NCI-H510A treated with DMSO at 0.1 percent for 48 hours (cell line): ENCODE measurements at regions not wholly inside any gene's neighbourhood (a gene's known extent, or its start where the extent isn't known, plus 50 kb on each side); places are given as distances from the start of the nearest gene placed in this dataset.

Experiments
- DNase-seq: peaks from one replicate; lab custom pipeline; 2025; lab: John Stamatoyannopoulos, UW

DNA sequence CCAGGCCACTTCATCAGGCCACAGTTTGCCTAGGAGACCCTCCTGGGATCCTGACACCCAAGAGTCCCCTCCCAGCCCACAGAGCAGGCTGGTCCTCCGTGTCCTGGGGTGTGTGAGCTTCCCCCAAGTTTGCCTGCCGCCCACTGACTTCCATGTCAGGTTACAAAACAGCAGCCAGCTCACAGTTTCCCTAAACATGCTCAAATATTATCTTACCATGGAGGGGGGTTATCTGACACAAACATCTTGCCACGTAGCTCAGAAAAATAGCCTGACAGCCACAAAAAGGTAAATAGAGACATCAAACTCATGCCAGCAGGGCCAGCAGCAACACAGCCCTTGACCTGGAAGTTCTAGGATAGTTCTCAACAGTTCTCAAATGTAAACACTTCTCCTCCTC, 346.5 kb downstream of the TNS1 start:
- no peak for DNase-seq

DNA sequence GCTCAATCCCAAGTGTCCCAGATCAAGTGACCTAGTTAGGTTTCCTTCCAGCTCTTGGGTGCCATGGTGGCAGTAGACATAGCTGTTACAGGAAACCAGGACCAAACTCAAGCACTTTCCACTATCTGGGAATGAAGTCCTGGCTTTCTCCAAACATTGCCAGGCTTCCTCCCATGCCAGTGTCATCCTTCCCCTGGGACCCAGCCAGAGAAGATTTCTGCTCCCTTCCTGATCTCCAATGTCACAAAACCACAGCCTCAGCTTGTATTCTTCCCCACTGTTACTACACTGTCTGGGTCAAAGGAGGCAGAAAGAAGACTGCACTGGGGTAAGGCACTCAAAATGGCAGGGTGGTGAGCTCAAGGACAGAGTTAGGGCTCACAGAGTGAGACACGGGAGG, 347.1 kb downstream of the TNS1 start:
- DNase-seq = no peak

DNA sequence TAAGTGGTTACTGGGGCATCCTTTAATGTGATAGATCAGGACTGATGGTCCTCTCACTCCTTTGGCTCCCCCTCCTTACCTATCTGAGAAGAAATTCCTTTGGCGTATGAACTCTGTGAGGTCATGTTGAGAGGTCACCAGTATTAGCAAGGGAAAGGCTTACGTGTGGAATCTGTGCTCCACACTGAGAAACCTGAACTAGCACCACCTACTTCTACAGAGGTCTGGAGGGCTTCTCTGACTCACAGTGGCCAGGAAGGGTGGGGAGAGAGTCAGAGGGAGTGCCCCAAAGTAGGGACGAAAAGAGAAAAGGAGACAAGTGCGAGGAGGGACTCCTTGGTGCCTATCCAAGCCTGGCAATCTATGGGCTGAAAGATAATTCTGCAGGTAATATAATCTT, 348.6 kb downstream of the TNS1 start:
- DNase-seq = no peak

GRCh38 chr2:217652761-217653639, 349.8 kb downstream of the TNS1 start:
- no peak for DNase-seq

GRCh38 chr2:217650716-217651360, 352.0 kb downstream of the TNS1 start:
- peak; percentile 84 for DNase-seq

- no peak for DNase-seq
Measured at GRCh38 chr2:217650229-217650628, 352.6 kb downstream of the TNS1 start.

GRCh38 chr2:217647925-217648324, 354.9 kb downstream of the TNS1 start:
- no peak for DNase-seq

DNA sequence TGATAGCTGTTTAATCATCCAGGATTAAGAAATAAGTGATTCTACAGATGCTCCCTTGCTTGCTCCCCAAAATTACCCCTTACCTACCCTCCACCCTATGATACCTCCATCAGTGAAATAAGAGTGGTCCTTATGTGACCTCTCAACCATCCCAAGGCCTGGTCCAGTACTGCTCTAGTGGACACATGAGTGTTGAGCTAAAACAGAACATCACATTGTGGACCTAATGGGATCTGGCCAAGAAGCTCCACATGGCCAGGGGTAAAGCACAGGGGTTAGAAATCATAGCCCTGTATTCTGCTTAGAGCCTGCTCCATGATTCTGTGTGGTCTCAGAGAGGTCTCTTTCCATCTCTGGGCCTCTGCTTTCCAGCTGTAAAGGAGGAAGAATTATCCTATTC, 355.6 kb downstream of the TNS1 start:
- no peak for DNase-seq

DNA sequence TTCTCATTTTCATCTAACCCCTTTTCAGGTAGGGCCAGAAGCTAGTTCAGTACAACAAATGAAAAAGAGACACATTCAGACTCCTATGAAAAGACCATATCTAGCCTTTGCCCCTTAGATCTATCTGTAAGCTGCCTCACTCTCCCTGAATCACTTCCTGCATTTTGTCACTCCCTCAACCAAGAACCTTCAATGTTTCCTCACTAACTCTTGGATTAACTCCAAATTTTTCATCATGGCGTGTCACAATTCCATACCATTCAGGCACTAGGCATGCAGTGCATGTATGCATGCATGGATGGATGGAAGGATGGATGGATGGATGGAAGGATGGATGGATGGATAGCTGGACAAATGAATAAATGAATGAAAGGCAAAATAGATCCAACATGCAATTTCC, 356.9 kb downstream of the TNS1 start:
- no peak for DNase-seq

DNA sequence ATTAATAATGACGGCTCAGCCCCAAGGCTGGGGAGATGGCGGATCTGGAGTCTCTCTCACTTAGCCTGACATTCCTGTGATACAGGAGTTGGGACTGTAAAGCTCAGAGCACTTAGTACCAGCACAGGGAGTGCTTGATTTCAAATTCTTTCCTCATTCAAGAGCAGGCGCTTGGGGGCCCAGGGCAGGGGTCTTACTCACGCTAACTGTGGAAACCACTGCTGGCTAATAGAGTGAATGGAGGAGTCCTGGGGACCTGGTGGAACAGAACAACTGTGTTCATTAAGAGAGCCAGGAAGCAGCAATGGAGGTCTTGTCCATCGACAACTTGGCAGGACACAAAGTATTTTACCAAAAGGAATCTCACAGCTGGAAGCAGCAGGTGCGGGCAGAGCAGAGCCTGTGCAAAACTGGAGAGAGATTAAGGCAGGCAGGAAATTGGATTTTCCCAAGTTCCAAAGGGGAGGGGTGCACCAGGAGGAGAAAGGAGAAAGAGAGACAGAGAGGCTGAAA, 358.9 kb downstream of the TNS1 start:
- DNase-seq = no peak

GRCh38 chr2:217642944-217643343, 359.9 kb downstream of the TNS1 start:
- no peak for DNase-seq

- DNase-seq = no peak
Measured at GRCh38 chr2:217641960-217642359, 360.8 kb downstream of the TNS1 start.

DNA sequence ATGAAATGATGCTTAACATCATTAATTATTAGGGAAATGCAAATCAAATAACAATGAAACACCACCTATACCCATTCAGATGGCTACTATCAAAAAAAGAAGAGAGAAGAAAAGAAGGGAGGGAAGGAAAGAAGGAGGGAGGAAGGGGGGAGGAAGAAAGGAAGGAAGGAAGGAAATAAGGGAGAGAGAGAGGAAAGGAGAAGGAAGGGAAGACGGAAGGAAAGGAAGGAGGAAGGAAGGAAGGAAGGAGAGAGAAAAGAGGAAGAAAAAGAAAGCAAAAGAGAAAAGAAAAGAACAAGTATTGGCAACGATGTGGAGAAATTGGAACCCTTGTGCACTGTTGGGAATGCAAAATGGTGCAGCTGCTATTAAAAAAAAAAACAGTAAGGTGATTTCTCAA, 363.3 kb downstream of the TNS1 start:
- DNase-seq = no peak

- DNase-seq = no peak
Measured at GRCh38 chr2:217638533-217638932, 364.3 kb downstream of the TNS1 start.

GRCh38 chr2:217638031-217638430, 364.8 kb downstream of the TNS1 start:
- no peak for DNase-seq

GRCh38 chr2:217636991-217637561, 365.7 kb downstream of the TNS1 start:
- no peak for DNase-seq

DNA sequence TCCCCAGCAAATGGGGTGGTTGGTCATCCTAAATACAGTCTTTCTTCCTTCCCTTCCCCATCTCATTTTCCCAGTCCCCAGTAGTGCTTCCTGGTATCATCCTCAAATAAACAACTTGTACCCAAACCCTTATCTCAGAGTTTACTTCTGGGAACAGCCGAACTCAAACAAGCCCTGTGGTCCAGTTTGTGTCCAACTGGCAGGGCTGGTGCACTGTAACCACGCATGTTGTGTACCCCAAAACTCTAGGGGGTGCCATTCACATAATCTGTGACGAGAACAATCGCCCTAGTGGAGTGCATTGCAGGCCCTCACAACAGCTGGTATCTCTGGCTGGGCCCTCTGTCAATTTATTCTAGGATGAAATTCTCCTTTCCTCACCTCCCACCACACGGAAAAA, 366.2 kb downstream of the TNS1 start:
- DNase-seq = no peak

GRCh38 chr2:217634871-217635270, 367.9 kb downstream of the TNS1 start:
- DNase-seq = no peak

GRCh38 chr2:217632043-217632442, 370.8 kb downstream of the TNS1 start:
- no peak for DNase-seq

DNA sequence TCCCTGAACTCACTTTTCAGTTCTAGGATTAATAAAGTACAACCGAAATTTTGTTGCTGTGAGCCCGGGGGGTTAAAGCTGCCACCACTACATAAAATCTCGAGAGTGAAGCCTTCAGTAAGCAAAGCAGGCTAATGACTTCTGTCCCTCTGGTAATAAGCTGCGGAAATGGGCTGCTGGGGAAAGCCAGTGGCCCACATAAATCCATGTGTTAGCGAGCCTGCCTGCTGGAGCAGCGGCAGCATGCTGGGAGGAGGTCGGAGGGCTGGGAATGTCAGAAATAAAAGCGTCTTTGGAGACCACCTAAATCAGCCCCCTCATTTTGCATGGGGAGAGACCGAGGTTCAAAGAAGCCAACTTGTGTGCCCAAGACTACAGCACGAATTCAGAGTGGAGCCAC, 371.7 kb downstream of the TNS1 start:
- DNase-seq = no peak

- DNase-seq = no peak
Measured at GRCh38 chr2:217629347-217629746, 373.4 kb downstream of the TNS1 start.

DNA sequence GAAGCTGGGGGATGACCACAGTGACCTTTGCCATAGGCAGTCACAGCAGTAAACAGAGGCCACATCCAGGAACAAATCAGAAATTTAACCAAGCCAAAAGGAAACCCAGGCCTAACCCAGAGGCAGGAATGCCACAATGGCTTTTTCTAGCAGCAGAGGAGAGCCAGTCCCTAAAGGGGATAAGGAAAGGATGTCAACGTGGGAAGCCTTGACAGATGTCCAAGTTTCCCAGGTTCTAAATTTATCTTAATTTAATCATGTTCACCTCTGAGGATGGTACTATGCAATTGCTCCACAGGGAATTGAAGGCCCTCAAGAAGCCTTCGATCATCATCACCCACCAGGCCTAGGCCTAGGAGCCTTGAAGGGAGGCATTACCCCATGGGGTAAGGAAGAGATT, 374.7 kb downstream of the TNS1 start:
- DNase-seq = no peak

- no peak for DNase-seq
Measured at GRCh38 chr2:217626926-217627325, 375.9 kb downstream of the TNS1 start.
